ENCODE measurements at regions not wholly inside any gene's neighbourhood (a gene's known extent, or its start where the extent isn't known, plus 50 kb on each side); places are given as distances from the start of the nearest gene placed in this dataset.

GRCh38 chr10:28139138-28139537 is 140.3 kb upstream of the ODAD2 start:
- H3K36me3 ChIP-seq (ENCODE audit: insufficient read depth, low read length) = no peaks in the 10 kb centered on the region
- no peaks in the 10 kb centered on the region for H3K9me3 ChIP-seq (ENCODE audit: low read length)
- no peak overlapping the region for H3K27ac ChIP-seq (ENCODE audit: low read length)
- no peaks in the 10 kb centered on the region for H3K27me3 ChIP-seq (ENCODE audit: insufficient read depth, low read depth, low read length)
- no peaks in the 10 kb centered on the region for H3K79me2 ChIP-seq (replicated peaks; ENCODE audit: insufficient read depth, low read length)
- H3K9me2 ChIP-seq (ENCODE audit: insufficient read depth, low read length) = no peaks in the 10 kb centered on the region
- H2AFZ ChIP-seq (ENCODE audit: low read depth, low read length) = no peak overlapping the region
- no peaks in the 10 kb centered on the region for H3F3A ChIP-seq (ENCODE audit: insufficient read depth, low read length, poor library complexity, severe bottlenecking)
- H3K4me3 ChIP-seq (ENCODE audit: low read length) = no peak overlapping the region
- no peak overlapping the region for H3K9ac ChIP-seq (ENCODE audit: low read length)
- H3K4me2 ChIP-seq (ENCODE audit: low read length) = no peak overlapping the region
- TF ChIP-seq MXI1 (conservative IDR thresholded peaks at IDR 0.05; ENCODE audit: poor library complexity, severe bottlenecking) = no peak
- no peak for TF ChIP-seq EP300 (conservative IDR thresholded peaks at IDR 0.05; ENCODE audit: poor library complexity, severe bottlenecking)
- TF ChIP-seq SMC3 (conservative IDR thresholded peaks at IDR 0.05; ENCODE audit: poor library complexity) = no peak
- no peak for TF ChIP-seq POLR2AphosphoS5 (IDR thresholded peaks at IDR 0.05)
- TF ChIP-seq TAF1 (IDR thresholded peaks at IDR 0.05; ENCODE audit: low read depth) = no peak
- no peak for TF ChIP-seq RAD21 (conservative IDR thresholded peaks at IDR 0.05)
- H4K20me1 ChIP-seq (ENCODE audit: insufficient read depth) = no peaks in the 10 kb centered on the region

- no peaks in the 10 kb centered on the region for H3K9me2 ChIP-seq (ENCODE audit: insufficient read depth, low read length)
- no peaks in the 10 kb centered on the region for H3K36me3 ChIP-seq (ENCODE audit: insufficient read depth, low read length)
- no peak overlapping the region for H3K27ac ChIP-seq (ENCODE audit: low read length)
- H3K9ac ChIP-seq (ENCODE audit: low read length) = no peak overlapping the region
- no peaks in the 10 kb centered on the region for H3K27me3 ChIP-seq (ENCODE audit: insufficient read depth, low read depth, low read length)
- no peaks in the 10 kb centered on the region for H4K20me1 ChIP-seq (ENCODE audit: insufficient read depth)
- H3F3A ChIP-seq (ENCODE audit: insufficient read depth, low read length, poor library complexity, severe bottlenecking) = no peaks in the 10 kb centered on the region
- no peak overlapping the region for H3K4me3 ChIP-seq (ENCODE audit: low read length)
- TF ChIP-seq SMC3 (conservative IDR thresholded peaks at IDR 0.05; ENCODE audit: poor library complexity) (no peak), REST (IDR thresholded peaks at IDR 0.05; ENCODE audit: borderline replicate concordance) (no peak), TAF1 (IDR thresholded peaks at IDR 0.05; ENCODE audit: low read depth) (no peak), MXI1 (conservative IDR thresholded peaks at IDR 0.05; ENCODE audit: poor library complexity, severe bottlenecking) (no peak), EZH2 (IDR thresholded peaks at IDR 0.05; ENCODE audit: borderline replicate concordance, insufficient read depth, low read length, poor library complexity, severe bottlenecking) (no peak)
- H2AFZ ChIP-seq (ENCODE audit: low read depth, low read length) = no peak overlapping the region
- H3K9me3 ChIP-seq (ENCODE audit: low read length) = no peaks in the 10 kb centered on the region
- H3K79me2 ChIP-seq (replicated peaks; ENCODE audit: insufficient read depth, low read length) = no peaks in the 10 kb centered on the region
- H3K4me2 ChIP-seq (ENCODE audit: low read length) = no peak overlapping the region
Observed at GRCh38 chr10:28137907-28138880, 139.3 kb upstream of the ODAD2 start.

GRCh38 chr10:28135258-28135657 is 136.4 kb upstream of the ODAD2 start:
- H3K9me3 ChIP-seq (ENCODE audit: low read length) = no peaks in the 10 kb centered on the region
- H3K9me2 ChIP-seq (ENCODE audit: insufficient read depth, low read length) = no peaks in the 10 kb centered on the region
- H3F3A ChIP-seq (ENCODE audit: insufficient read depth, low read length, poor library complexity, severe bottlenecking) = no peaks in the 10 kb centered on the region
- no peak overlapping the region for H3K4me3 ChIP-seq (ENCODE audit: low read length)
- TF ChIP-seq CTCF (IDR thresholded peaks at IDR 0.05; ENCODE audit: poor library complexity, severe bottlenecking) (no peak), EP300 (conservative IDR thresholded peaks at IDR 0.05; ENCODE audit: poor library complexity, severe bottlenecking) (no peak), REST (IDR thresholded peaks at IDR 0.05; ENCODE audit: borderline replicate concordance) (no peak), POLR2AphosphoS5 (IDR thresholded peaks at IDR 0.05) (no peak), RAD21 (conservative IDR thresholded peaks at IDR 0.05) (no peak), EZH2 (IDR thresholded peaks at IDR 0.05; ENCODE audit: borderline replicate concordance, insufficient read depth, low read length, poor library complexity, severe bottlenecking) (no peak), SMC3 (conservative IDR thresholded peaks at IDR 0.05; ENCODE audit: poor library complexity) (no peak), MXI1 (conservative IDR thresholded peaks at IDR 0.05; ENCODE audit: poor library complexity, severe bottlenecking) (no peak), TAF1 (IDR thresholded peaks at IDR 0.05; ENCODE audit: low read depth) (no peak)
- H3K9ac ChIP-seq (ENCODE audit: low read length) = no peak overlapping the region
- H3K27me3 ChIP-seq (ENCODE audit: insufficient read depth, low read depth, low read length) = no peaks in the 10 kb centered on the region
- no peaks in the 10 kb centered on the region for H4K20me1 ChIP-seq (ENCODE audit: insufficient read depth)
- H3K36me3 ChIP-seq (ENCODE audit: insufficient read depth, low read length) = no peaks in the 10 kb centered on the region
- H3K27ac ChIP-seq (ENCODE audit: low read length) = no peak overlapping the region
- H3K4me2 ChIP-seq (ENCODE audit: low read length) = no peak overlapping the region
- H2AFZ ChIP-seq (ENCODE audit: low read depth, low read length) = no peak overlapping the region
- no peaks in the 10 kb centered on the region for H3K79me2 ChIP-seq (replicated peaks; ENCODE audit: insufficient read depth, low read length)

Data from neural cell (in vitro differentiated cells).